ENCODE measurements at regions not wholly inside any gene's neighbourhood (a gene's known extent, or its start where the extent isn't known, plus 50 kb on each side); places are given as distances from the start of the nearest gene placed in this dataset.

GRCh38 chr14:59069163-59069854 is 119.2 kb upstream of the DAAM1 start:
- H3K4me1 ChIP-seq (replicated peaks; ENCODE audit: insufficient read depth), result no peaks in the 10 kb centered on the region
- DNase-seq, result no peak
- H3K36me3 ChIP-seq (ENCODE audit: low read depth), result no peaks in the 10 kb centered on the region
- no peak overlapping the region for H3K4me3 ChIP-seq
- no peak overlapping the region for H3K27ac ChIP-seq
- H3F3A ChIP-seq (ENCODE audit: insufficient read depth, low read depth), result no peaks in the 10 kb centered on the region
- H3K9me3 ChIP-seq (ENCODE audit: insufficient read depth, low read depth), result no peaks in the 10 kb centered on the region
- intact Hi-C loops (cut with micrococcal nuclease; ENCODE audit: unreplicated experiment), result no loop called here
- CTCF ChIA-PET, result no interaction called here
- H3K27me3 ChIP-seq (ENCODE audit: insufficient read depth, low read depth), result no peaks in the 10 kb centered on the region
- no TSS peak for BruUV-seq (replicated peaks)
- no peak overlapping the region for H3K4me2 ChIP-seq
- no peak overlapping the region for H2AFZ ChIP-seq
- no peaks in the 10 kb centered on the region for H4K20me1 ChIP-seq (ENCODE audit: insufficient read depth)
- no peaks in the 10 kb centered on the region for H3K79me2 ChIP-seq (ENCODE audit: low read depth)
- POLR2A ChIA-PET (ENCODE audit: unreplicated experiment), result no interaction called here
- no peak for TF ChIP-seq EZH2 (IDR thresholded peaks at IDR 0.05; ENCODE audit: low read depth)
- no peaks in the 10 kb centered on the region for H3K9me2 ChIP-seq (ENCODE audit: insufficient read depth)

GRCh38 chr14:59075506-59075905 is 113.0 kb upstream of the DAAM1 start:
- no TSS peak for BruUV-seq (replicated peaks)
- no peaks in the 10 kb centered on the region for H3K9me2 ChIP-seq (ENCODE audit: insufficient read depth)
- H3K27ac ChIP-seq, result no peak overlapping the region
- no peak overlapping the region for H3K4me2 ChIP-seq
- H4K20me1 ChIP-seq (ENCODE audit: insufficient read depth), result no peaks in the 10 kb centered on the region
- DNase-seq, result no peak
- H3K79me2 ChIP-seq (ENCODE audit: low read depth), result no peaks in the 10 kb centered on the region
- H3K9me3 ChIP-seq (ENCODE audit: insufficient read depth, low read depth), result no peaks in the 10 kb centered on the region
- TF ChIP-seq EZH2 (IDR thresholded peaks at IDR 0.05; ENCODE audit: low read depth), result no peak
- no peak for TF ChIP-seq CTCF (conservative IDR thresholded peaks at IDR 0.05)
- no peaks in the 10 kb centered on the region for H3F3A ChIP-seq (ENCODE audit: insufficient read depth, low read depth)
- no peaks in the 10 kb centered on the region for H3K4me1 ChIP-seq (replicated peaks; ENCODE audit: insufficient read depth)
- no peak overlapping the region for H3K4me3 ChIP-seq
- ChIA-PET CTCF (no interaction called here), POLR2A (ENCODE audit: unreplicated experiment) (no interaction called here)
- H3K27me3 ChIP-seq (ENCODE audit: insufficient read depth, low read depth), result no peaks in the 10 kb centered on the region
- intact Hi-C loops (cut with micrococcal nuclease; ENCODE audit: unreplicated experiment), result no loop called here
- H2AFZ ChIP-seq, result no peak overlapping the region
- H3K36me3 ChIP-seq (ENCODE audit: low read depth), result no peaks in the 10 kb centered on the region

GRCh38 chr14:59081720-59082119 is 106.7 kb upstream of the DAAM1 start:
- intact Hi-C loops (cut with micrococcal nuclease; ENCODE audit: unreplicated experiment), result no loop called here
- no peak for TF ChIP-seq CTCF (conservative IDR thresholded peaks at IDR 0.05)
- no peak for TF ChIP-seq EZH2 (IDR thresholded peaks at IDR 0.05; ENCODE audit: low read depth)
- Histone ChIP-seq H3K27ac (no peak overlapping the region), H3K4me3 (no peak overlapping the region), H3K4me1 (replicated peaks; ENCODE audit: insufficient read depth) (no peaks in the 10 kb centered on the region), H4K20me1 (ENCODE audit: insufficient read depth) (no peaks in the 10 kb centered on the region), H3F3A (ENCODE audit: insufficient read depth, low read depth) (no peaks in the 10 kb centered on the region), H3K36me3 (ENCODE audit: low read depth) (no peaks in the 10 kb centered on the region), H3K79me2 (ENCODE audit: low read depth) (no peaks in the 10 kb centered on the region), H3K4me2 (no peak overlapping the region), H3K9me3 (ENCODE audit: insufficient read depth, low read depth) (no peaks in the 10 kb centered on the region), H2AFZ (no peak overlapping the region), H3K27me3 (ENCODE audit: insufficient read depth, low read depth) (no peaks in the 10 kb centered on the region), H3K9me2 (ENCODE audit: insufficient read depth) (no peaks in the 10 kb centered on the region)
- POLR2A ChIA-PET (ENCODE audit: unreplicated experiment), result no interaction called here
- no TSS peak for BruUV-seq (replicated peaks)
- CTCF ChIA-PET, result no interaction called here
- DNase-seq, result no peak

GRCh38 chr14:59085207-59085739 is 103.2 kb upstream of the DAAM1 start:
- Histone ChIP-seq H3F3A (ENCODE audit: insufficient read depth, low read depth) (no peaks in the 10 kb centered on the region), H3K9me3 (ENCODE audit: insufficient read depth, low read depth) (no peaks in the 10 kb centered on the region), H3K27me3 (ENCODE audit: insufficient read depth, low read depth) (no peaks in the 10 kb centered on the region), H3K4me3 (no peak overlapping the region), H3K4me1 (replicated peaks; ENCODE audit: insufficient read depth) (no peaks in the 10 kb centered on the region), H3K4me2 (no peak overlapping the region), H4K20me1 (ENCODE audit: insufficient read depth) (no peaks in the 10 kb centered on the region), H3K79me2 (ENCODE audit: low read depth) (no peaks in the 10 kb centered on the region), H3K9me2 (ENCODE audit: insufficient read depth) (no peaks in the 10 kb centered on the region), H3K36me3 (ENCODE audit: low read depth) (no peaks in the 10 kb centered on the region), H3K27ac (no peak overlapping the region), H2AFZ (no peak overlapping the region)
- POLR2A ChIA-PET (ENCODE audit: unreplicated experiment), result no interaction called here
- no peak for DNase-seq
- CTCF ChIA-PET, result no interaction called here
- no TSS peak for BruUV-seq (replicated peaks)
- TF ChIP-seq CTCF (conservative IDR thresholded peaks at IDR 0.05), result no peak
- TF ChIP-seq EZH2 (IDR thresholded peaks at IDR 0.05; ENCODE audit: low read depth), result no peak
- intact Hi-C loops (cut with micrococcal nuclease; ENCODE audit: unreplicated experiment), result no loop called here
